Skin epidermis (tissue), 12 donors: ENCODE measurements at regions not wholly inside any gene's neighbourhood (a gene's known extent, or its start where the extent isn't known, plus 50 kb on each side); places are given as distances from the start of the nearest gene placed in this dataset.

ENCODE experiments used
- H3K27ac ChIP-seq, 21 experiments: fragments of 200-600 bp; sonication (generic) in 11 of 21; one replicate each; pipeline ENCODE4 v1.5.0; 2020; ENCODE audit warnings: mild to moderate bottlenecking in 3 of 21, inconsistent platforms in 2 of 21, moderate library complexity in 2 of 21
- H3K4me3 ChIP-seq, 7 experiments: fragments of 200-600 bp; sonication (generic) in 2 of 7; one replicate each; pipeline ENCODE4 v1.5.0; 2020; ENCODE audit warnings: inconsistent platforms in 2 of 7, mild to moderate bottlenecking in 2 of 7, moderate library complexity in 1 of 7

- no peak overlapping the region for H3K27ac ChIP-seq
- H3K4me3 ChIP-seq: no peak overlapping the region
Observed at GRCh38 chr12:11563785-11564739, 85.4 kb upstream of the ETV6 start.

DNA sequence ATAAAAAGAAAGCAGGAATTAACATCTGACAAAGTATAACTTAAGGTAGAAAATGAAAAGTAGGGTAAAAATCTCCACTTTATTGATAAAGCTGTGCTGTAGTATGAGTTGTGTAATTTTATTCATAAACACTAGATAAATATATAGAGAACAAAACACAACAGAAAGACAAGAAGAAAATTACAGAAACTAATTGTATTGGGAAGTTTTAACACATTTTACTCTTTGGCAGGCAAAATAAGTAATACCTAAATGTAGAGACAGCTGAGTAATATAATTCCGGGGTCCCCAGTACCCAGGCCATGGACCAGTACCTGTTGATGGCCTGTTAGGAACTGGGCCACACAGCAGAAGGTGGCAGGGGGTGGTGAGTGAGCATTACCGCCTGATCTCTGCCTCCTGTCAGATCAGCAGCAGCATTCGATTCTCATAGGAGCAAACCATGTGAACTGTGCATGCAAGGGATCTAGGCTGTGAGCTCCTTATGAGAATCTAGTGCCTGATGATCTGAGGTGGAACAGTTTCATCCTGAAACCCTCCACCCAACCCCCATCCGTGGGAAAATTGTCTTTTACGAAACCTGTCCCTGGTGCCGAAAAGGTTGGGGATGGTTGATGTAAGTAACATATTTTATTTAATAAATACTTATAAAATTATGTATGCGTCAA, 84.4 kb upstream of the ETV6 start:
- Histone ChIP-seq H3K4me3 (no peak overlapping the region), H3K27ac (no peak overlapping the region)

GRCh38 chr12:11565752-11566151, 83.7 kb upstream of the ETV6 start:
- H3K4me3 ChIP-seq: no peak overlapping the region
- H3K27ac ChIP-seq: no peak overlapping the region

GRCh38 chr12:11568155-11568761, 81.2 kb upstream of the ETV6 start:
- Histone ChIP-seq H3K4me3 (no peak overlapping the region), H3K27ac (no peak overlapping the region)

GRCh38 chr12:11568762-11569478, 80.6 kb upstream of the ETV6 start:
- Histone ChIP-seq H3K27ac (no peak overlapping the region), H3K4me3 (no peak overlapping the region)

- Histone ChIP-seq H3K27ac (no peak overlapping the region), H3K4me3 (no peak overlapping the region)
Observed at GRCh38 chr12:11569716-11570115, 79.8 kb upstream of the ETV6 start.

- Histone ChIP-seq H3K4me3 (no peak overlapping the region), H3K27ac (no peak overlapping the region)
Observed at GRCh38 chr12:11573880-11574279, 75.6 kb upstream of the ETV6 start.

GRCh38 chr12:11576104-11576503, 73.4 kb upstream of the ETV6 start:
- Histone ChIP-seq H3K4me3 (no peak overlapping the region), H3K27ac (no peak overlapping the region)

DNA sequence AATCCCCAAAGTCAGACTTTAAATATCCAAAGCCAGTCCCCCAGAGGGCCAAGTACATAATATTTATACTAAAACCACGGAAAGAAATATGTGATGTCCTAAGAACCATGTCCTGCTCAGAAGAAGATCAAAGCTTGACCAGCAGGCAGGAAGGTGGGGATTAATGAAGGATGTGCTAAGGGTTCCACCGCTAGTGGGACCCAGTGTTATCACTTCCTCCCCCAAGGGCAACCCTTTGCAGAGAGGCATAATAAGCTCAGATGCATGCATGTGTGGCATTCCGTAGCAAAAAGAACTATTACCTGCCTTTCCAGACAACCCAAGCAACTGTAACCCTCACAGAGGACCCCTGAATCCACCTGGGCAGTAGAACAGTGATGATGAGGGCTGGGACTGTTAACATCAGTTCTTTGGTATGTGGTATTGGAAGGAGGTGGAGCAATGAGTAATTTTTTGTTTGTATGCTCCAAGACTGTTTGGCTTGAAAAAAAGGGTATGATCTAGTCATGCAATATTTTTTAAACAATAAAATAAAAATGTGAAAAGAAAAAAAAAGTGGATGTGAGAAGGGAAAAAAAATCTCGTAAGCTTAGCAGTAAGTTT, 71.7 kb upstream of the ETV6 start:
- Histone ChIP-seq H3K27ac (no peak overlapping the region), H3K4me3 (no peak overlapping the region)

GRCh38 chr12:11578461-11578993, 70.9 kb upstream of the ETV6 start:
- Histone ChIP-seq H3K27ac (no peak overlapping the region), H3K4me3 (no peak overlapping the region)

- no peak overlapping the region for H3K4me3 ChIP-seq
- peak overlapping the region in 8 of 21 experiments; percentile 12 to 63 (median 34) for H3K27ac ChIP-seq
Observed at GRCh38 chr12:11580125-11580751, 69.2 kb upstream of the ETV6 start.

DNA sequence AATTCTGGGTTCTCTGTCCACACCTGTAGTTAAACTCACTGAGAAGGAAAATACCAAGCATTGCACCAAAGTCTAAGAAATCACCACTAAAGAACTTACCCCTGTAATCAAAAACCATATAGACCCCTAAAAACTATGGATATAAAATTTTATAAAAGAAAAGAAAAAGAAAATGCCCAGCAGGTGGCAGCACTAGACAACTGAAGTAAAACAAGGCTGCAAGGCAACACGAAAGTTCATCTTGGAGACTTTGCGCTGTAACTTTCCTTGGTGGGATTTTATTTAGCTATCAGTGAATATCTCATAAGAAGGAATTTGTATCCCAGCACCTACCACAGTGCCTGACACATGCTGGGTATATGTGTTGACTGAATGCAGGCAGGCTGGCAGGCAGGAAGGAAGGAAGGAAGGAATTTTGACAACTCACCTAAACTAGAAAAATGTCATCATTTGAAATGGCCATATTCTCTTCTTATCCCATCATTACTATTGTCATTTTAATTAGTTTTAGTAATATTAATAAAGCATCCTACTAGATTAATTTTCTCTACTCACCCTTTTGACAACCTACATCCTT, 68.2 kb upstream of the ETV6 start:
- H3K4me3 ChIP-seq: no peak overlapping the region
- H3K27ac ChIP-seq: peak overlapping the region in 2 of 21 experiments; percentile 53 to 63

GRCh38 chr12:11584221-11584855, 65.1 kb upstream of the ETV6 start:
- H3K4me3 ChIP-seq: no peak overlapping the region
- H3K27ac ChIP-seq: no peak overlapping the region

- H3K4me3 ChIP-seq: no peak overlapping the region
- H3K27ac ChIP-seq: no peak overlapping the region
Observed at GRCh38 chr12:11592484-11592883, 57.0 kb upstream of the ETV6 start.

- H3K27ac ChIP-seq: no peak overlapping the region
- H3K4me3 ChIP-seq: no peak overlapping the region
Observed at GRCh38 chr12:11593013-11593412, 56.5 kb upstream of the ETV6 start.

DNA sequence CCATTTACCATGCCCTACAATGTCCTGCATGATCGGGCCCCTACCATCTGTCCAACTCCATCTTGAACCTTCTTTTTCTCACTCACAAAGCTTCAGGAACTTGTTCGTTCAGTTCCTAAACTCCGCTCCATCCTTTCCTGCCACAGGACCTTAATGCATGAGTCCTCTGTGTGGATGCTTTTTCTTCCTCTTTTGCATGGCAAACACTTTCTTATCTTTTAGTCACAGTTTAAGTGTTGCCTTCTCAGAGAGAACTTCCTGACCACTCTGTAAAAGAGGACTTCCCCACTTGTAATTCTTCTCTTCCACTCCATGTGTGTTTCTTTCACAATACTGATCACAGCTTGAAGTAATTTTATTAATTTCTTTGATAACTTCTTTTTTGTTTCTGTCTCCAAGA, 54.4 kb upstream of the ETV6 start:
- H3K4me3 ChIP-seq: no peak overlapping the region
- H3K27ac ChIP-seq: no peak overlapping the region

DNA sequence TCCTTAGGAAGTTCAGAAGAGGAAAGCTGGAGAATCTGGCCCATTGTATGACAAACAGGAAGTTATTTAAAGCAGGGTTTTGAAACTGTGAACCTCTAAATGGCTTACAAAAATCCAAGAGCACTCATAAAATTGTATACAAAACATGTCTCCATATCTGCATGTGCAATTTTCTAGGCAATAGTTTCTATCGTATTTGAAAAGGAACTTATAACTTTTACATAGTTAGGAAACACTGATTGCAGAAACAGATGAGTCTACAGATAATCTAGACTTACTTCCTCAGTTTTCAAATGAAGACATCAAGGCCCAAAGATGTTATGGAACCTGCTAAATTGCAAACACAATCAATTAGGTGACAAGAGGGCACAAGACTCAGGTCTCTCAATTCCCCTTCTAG, 53.3 kb upstream of the ETV6 start:
- no peak overlapping the region for H3K27ac ChIP-seq

GRCh38 chr12:11598900-11599299, 50.6 kb upstream of the ETV6 start:
- Histone ChIP-seq H3K27ac (no peak overlapping the region), H3K4me3 (no peak overlapping the region)

More for the DNA sequence above, 53.3 kb upstream of the ETV6 start:
- no peak overlapping the region for H3K4me3 ChIP-seq
